ENCODE measurements at regions not wholly inside any gene's neighbourhood (a gene's known extent, or its start where the extent isn't known, plus 50 kb on each side); places are given as distances from the start of the nearest gene placed in this dataset.
A peak's percentile ranks its signal among the peaks of the same experiment; 100 is the strongest.
"Not testable (repeated sequence)": the region's sequence is repeated elsewhere in the genome, so short reads cannot be mapped to it uniquely, and the experiment has no call there.

DNA sequence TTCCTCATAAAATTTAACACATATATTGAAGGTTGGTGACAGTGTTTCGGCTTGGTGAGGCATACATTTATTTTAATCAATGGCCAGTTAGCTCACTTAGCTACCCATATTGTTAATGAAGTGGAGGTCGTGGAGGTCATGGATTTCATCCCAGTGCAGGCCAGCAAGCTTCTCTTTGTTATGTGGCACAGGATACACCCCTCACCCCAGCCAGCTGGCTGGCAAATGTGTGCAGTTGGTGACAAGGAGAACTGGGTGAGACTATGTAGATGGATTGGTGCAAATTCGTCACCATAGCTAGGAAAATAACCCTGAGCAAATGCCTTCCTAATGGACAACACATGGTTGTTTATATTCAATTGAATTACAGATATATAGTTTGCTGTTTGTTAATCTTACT is 50.5 kb upstream of the FOXP2 start:
- DNase-seq (ENCODE audit: low read depth) = no peak

DNA sequence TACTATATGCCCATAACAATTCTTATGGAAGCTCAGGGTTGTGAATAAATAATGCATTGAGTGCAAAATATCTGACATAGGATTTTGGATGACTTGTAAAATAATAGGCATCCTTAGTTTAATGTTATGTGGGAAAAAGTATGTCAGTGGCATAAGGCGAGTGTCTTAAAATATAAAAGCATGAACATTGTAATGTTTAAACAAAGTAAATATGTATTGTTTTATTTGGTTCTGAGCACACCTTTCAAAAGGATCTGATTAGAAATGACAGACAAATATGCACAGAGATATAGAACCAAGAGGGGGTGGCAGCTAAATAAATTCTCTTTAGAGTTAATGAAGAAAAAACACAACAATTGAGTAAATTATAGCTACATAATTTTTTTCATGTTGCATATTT is 51.3 kb upstream of the FOXP2 start:
- DNase-seq (ENCODE audit: low read depth) = no peak

DNA sequence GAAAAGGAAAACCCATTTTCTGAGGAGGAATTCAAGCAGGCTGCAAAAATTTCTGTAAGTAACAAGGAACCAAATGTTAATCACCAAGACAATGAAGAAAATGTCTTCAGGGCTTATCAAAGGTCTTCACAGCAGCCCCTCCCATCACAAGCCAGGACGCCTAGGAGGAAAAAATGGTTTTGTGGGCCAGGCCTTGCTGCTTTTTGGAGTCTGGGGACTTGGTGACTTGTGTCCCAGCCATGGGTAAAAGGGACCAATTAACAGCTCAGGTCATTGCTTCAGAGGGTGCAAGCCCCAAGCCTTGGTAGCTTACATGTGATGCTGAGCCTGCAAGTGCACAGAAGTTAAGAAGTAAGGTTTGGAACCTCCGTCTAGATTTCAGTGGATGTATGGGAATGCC is 55.7 kb upstream of the FOXP2 start:
- DNase-seq (ENCODE audit: low read depth) = no peak

DNA sequence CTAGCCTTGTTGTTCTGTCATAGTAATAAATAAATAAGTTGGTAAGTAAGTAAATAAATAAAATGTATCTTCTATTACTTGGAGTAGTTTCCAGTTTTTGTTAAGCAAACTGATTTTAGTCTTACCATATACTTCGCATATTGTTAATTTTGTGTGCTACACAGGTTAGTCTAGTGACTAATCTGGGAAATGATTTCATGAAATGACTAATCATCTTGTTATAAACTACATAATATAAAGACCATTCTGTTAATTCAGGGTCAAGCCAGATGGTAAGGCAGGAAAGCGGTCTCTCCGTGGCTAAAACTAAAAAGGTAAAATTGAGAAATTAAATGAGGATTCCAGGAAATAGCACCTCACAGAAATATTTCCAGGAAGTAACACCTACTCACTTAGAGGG is 58.5 kb upstream of the FOXP2 start:
- DNase-seq (ENCODE audit: low read depth) = no peak

DNA sequence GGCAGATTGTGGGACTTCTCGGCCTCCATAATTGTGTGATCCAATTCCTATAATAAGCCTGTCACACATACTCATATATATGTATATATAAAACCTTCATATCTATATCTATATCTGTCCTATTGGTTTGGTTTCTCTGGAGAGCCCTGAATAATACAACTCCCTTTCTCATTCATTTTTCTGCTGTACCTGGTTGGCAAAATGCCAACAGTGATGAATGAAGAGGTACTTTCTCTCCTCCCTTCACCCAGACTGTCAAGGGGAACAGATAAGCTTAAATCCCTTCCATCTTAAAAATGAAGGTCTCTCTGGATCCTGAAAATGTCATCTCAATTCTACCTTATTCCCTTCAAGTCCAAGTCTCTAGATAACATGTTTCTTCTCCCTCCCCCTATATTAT is 60.3 kb upstream of the FOXP2 start:
- no peak for DNase-seq (ENCODE audit: low read depth)

DNA sequence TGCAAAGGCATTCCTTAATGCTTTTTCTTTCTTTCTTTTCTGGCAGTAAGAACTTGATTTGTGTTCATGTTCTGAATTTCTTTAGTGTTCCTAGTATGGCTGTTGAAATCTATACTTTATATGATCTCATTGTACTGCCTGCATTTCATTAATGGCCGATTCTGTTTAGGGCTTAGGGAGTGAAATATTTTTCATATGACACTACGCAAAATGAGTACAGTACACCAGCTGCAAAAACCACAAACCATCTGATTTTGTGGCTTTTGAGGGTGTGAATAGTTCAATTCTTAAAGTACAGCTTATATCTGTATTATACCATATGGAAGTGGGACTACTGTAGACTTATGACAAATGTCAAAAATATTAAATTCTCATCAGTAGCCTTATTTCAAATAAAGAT is 69.1 kb upstream of the FOXP2 start:
- peak; percentile 25 for DNase-seq (ENCODE audit: low read depth)

DNA sequence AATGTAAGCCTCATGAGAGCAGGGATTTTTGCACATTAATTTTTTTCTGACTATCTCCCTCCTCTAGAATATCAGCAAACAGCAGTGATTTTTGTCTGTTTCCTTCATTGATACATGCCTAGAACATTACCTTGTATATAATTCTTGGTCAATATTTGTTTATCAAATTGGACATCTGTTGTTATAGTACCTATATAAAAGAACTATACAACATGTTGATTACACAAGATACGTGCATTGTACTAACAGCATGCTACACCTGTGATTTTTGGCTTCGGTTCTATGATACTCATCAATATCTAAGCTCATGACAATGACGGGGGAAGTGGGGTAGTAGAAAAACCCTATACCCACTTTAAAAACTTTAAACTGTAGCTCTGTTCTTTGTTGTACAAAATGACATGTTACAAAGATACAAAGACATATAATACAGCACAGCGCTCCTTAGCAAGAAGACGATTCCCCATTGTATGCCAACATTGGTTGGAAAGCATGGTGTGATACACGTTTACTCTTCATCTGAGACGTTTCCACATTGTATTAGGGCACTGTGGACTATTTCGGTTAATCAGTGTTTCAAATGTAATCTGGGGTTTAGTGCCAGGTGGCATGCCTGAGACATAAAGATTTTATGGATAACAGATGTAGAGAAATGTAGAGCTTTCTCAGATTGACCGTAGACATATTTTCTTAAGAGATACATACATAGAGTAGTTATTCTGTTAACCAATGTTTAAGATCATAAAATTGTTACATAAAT is 70.5 kb upstream of the FOXP2 start:
- DNase-seq (ENCODE audit: low read depth) = no peak

DNA sequence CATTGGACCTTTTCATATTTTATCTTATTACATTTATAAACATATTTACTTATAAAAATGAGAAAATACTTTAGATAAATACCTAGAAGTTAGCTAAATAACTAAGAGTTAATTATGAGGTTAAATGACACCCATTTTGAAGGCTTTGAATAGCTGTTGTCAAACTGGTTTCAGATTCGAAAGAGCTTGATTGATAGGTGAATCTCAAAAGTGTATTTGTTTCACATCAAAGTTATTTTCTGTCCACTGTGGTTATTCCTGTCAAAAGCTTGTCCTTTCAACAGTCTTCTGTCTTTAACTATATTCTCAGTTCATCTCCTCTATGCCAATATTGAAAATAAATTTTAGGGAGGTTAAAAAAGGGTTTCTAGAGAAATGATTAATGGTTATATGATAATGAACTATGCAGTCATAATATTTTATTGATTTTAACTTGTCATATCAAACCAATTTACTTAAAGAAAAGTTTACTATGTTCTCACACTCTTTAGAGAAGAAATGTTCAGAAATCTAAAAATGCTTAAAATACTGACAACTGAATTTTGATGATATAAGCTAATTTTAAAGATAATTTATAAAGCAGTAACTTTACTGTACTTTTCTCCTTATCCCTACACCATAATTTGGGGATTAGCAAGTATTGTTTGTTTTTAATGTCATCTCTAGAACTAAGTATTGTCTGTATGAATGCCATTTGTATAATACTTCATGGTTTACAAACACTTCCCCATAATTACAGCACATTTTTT is 72.0 kb upstream of the FOXP2 start:
- DNase-seq (ENCODE audit: low read depth) = no peak

DNA sequence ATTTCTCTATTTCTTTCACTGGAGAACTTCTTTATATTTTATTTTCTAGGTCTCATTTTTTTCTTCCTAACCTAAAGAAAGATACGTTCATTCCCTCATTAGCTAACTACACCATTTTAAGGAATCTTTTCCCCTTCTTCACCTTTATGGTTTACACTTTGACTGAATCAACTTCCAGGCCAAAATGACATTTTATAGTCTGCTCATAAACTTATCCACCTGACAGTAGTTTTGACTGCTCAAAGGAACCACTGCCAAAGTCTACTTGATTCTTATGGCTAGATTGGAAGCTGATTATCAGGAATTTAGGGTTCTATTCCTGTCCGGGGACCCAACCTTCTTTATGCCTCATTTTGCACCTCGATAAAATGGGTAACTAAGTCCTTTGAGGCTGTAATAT is 73.0 kb upstream of the FOXP2 start:
- no peak for DNase-seq (ENCODE audit: low read depth)

DNA sequence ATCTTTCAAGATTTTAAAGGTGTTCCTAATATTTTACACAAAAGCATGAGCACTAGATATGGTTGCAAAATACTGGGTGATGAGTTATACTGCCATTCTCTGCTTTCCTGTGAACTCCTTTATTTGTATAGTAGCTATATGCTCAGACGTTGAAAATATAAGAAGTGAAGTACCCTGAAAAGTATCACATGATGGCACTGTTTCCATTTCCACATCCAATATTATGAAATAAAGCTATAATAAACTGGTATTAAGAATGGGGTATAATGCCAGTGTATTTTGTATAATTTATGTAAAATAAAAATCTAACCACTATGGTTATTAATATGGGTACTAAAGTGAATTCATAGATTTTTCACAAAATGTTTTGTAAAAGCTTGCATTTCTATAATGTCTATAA is 79.6 kb upstream of the FOXP2 start:
- no peak for DNase-seq (ENCODE audit: low read depth)

DNA sequence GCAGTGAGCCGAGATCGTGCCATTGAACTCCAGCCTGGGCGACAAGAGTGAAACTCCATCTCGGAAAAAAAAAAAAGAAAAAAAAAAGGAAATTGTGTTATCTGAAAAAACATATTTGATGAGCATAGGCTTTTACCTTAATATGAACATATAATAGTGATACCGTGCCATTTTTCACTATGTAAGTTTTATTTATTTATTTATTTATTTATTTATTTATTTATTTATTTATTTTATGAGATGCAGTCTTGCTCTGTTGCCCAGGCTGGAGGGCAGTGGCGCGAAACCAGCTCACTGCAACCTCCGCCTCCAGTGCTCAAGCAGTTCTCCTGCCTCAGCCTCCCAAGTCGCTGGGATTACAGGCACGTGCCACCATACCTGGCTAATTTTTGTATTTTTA is 85.2 kb upstream of the FOXP2 start:
- not testable (repeated sequence) for DNase-seq (ENCODE audit: low read depth)

DNA sequence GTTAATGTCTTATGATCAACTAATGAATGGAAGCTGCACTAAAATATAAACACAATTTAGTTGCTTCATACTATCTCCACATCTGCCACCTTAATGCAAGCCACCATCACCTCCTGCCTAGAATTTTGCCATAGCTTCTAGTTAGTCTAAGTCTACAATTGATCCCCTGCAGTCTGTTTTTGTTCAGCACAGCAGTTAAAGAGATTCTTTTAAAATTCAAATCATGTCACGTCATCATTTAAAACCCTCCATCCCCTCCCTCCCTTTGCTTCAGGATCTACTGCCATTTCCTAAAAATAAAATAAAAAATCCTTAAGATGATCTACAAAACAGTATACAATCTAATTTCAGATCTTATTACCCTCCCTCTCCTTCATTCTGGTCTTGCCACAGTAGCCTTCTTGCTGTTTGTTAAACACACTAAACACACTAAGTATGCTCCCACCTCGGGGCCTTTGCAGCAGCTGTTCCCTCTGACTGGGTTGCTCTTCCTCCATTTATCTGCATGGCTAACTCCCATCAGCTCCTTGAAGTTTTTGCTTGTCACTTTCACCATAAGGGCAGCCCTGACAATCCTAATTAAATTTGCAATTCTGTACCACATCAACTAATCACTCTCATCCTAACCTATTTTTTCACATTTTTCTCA is 97.0 kb upstream of the FOXP2 start:
- no peak for DNase-seq (ENCODE audit: low read depth)

DNA sequence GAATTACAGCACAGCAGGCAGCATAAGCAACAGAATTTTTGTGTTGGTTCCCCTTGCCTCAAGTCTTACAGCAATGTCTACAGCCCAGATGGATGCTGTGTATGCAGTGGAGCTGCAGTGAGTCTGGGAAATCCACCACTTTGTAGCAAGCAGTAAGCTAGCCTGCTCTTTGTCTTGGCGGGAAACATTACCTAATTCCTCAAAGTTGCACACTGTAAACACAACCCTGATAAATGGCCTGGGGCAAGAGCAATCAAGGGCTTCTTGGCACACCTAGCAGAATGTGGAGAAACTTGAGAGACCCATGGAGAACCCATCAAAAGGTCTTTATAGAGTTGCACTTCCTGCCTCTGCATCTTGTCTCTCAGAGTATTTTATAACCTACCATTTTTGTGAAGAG is 102.0 kb upstream of the FOXP2 start:
- no peak for DNase-seq (ENCODE audit: low read depth)

DNA sequence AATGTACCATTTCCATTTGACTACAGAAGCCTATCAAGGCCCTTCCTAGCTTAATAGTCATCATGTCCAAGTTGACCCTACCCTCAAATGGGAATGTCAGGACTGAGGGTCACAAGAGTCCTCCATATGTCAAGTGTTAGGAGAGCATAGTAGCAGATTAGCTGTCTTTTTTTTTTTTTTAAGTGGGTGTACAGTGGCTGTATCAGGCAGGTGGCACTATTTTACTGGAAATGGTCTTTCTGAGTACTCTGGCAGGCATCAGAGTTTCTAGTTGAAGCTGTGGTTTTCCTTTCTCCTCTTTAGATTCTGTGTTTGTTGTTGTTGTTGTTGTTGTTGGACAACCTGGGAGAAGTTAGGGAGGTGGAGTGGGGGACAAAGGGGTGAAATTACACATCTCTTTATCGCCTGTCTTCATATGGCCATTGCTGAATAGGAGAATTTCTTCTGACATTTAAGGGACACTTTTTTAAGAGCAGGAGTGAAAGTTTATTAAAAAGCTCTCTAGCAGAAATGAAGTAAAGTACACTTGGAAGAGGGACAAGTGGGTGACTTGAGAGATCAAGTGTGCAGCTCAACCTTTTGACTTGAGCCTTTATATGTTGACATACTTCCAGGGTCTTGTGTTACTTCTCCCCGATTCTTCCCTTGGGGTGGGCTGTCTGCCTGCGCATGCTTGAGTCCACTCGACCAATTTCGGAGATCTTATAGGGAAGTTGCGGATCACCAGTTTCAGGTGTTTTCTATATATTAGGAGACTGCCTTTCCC is 104.1 kb upstream of the FOXP2 start:
- no peak for DNase-seq (ENCODE audit: low read depth)

DNA sequence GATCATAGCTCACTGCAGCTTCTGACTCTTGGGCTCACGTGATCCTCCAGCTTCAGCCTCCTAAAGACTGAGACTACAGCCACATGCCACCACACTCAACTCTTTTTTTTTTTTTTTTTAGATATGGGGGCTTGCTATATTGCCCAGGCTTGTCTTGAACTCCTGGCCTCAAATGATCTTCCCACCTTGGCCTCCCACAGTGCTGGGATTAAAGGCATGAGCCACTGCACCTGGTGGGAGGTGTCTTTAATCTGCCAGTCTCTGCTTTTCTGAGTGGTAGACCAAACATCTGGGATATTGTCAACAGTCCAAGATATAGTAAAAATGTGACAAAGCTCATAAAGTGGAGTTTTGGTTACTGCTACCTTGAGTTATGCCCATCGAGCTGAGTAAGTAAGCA is 104.9 kb upstream of the FOXP2 start:
- no peak for DNase-seq (ENCODE audit: low read depth)

DNA sequence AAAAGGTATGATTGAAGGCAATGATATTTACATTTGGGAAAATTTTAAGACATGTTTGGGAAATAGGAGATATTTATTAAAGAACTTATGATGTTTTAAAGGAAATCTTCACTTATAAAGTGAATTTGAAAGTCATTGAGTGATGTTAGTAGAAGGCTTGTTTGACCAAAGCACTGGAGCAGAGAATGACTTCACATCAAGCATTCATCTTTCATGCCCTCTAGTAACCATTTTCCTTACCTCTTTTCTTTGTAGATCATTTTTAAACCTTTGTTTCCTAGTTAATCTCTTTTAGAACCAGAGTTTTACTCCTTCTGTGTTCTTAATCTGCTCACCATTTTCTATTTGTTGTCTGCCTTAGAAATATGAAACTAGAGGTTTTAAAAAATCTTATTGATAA is 111.3 kb upstream of the FOXP2 start:
- DNase-seq (ENCODE audit: low read depth) = no peak

DNA sequence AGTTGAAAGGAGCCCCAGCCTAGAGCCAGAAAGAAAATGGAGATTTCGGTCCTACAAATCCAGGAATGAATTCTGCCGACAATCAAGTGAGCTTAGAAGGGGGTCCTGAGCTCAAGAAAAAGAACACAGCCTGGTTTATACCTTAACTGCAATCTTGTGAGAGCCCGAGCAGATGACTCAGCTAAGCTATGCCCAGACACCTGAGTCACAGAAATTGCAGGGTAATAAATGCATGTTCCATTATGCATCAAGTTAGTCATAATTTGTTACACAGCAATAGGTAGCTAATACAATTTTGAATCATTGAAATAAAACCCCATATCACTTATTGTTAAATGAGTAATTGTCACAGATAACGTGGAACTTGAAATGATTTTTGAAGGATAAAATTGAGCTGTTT is 111.8 kb upstream of the FOXP2 start:
- DNase-seq (ENCODE audit: low read depth) = no peak

DNA sequence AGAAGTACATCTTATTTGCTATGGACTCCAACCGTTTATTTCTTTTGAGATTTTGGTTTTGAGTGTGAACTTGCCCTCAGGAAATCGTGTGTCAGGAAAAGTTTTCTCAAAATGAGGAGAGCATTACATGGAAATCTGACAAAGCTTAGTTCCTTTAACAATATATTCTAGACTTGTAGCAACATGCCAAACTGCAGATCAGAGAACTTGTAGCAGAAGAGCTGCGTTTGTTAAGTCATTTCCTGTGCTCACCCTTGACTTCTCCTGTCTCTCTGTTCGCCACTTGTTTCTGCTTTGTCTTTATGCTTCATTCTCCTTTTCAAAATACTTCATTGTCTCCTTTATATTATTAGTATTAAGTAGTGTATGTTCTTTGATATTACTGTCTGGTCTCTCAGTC is 116.6 kb upstream of the FOXP2 start:
- DNase-seq (ENCODE audit: low read depth) = no peak

DNA sequence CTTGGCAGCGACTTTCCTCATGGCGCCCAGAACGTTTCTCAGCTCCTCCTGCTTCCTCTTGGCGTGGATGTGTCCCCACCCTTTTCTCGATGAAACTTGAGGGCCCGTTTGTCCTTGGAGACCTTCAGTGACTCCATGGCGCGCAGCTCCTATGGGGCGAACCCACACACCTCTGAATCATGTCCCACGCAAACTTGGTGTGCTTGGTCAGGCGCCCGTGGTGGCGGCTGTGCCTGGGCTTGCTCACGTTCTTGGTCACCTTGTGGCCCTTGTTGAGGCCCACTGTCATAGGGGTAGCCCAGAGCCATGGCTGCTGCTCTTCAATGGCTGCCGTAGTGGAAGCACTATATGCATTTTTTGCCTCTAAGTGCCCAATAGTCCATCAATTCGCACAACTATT is 117.5 kb upstream of the FOXP2 start:
- DNase-seq (ENCODE audit: low read depth) = no peak

DNA sequence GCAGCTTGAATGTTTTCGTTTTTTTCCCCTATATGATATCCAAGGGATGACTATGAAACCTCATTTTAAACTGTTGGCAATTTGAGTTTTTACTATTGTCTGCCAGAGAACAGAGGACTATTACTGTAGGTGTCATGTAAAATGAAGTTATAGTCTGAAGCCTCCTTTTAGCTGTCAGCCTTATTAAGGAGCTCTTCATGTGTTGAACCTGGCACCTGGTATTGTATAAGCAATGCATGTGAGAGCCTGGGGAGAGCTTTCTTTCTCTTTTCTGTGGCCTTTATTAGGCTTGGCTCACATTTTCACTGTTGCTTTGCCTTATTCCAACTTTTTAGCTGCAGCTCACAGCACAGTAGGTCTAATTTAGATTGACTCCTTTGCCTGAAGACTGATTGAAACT is 119.1 kb upstream of the FOXP2 start:
- no peak for DNase-seq (ENCODE audit: low read depth)

DNA sequence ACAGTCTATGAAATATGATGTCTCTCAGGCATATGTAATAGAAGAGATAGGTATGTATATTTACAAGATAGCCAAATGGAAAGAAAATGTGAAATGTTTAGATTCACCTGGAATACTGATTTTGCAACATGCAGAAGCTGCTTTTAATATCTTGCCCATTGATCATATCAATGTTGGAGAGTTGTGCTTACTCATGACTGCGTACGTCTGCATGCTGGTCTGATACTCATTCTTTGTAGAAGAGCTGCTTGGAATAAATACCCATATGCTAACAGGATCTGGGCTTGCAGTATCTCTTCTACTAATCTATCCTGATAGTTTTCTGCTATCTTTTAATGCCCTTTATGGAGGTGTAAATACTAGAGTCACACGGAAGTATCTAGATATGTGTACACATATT is 120.6 kb upstream of the FOXP2 start:
- no peak for DNase-seq (ENCODE audit: low read depth)

DNA sequence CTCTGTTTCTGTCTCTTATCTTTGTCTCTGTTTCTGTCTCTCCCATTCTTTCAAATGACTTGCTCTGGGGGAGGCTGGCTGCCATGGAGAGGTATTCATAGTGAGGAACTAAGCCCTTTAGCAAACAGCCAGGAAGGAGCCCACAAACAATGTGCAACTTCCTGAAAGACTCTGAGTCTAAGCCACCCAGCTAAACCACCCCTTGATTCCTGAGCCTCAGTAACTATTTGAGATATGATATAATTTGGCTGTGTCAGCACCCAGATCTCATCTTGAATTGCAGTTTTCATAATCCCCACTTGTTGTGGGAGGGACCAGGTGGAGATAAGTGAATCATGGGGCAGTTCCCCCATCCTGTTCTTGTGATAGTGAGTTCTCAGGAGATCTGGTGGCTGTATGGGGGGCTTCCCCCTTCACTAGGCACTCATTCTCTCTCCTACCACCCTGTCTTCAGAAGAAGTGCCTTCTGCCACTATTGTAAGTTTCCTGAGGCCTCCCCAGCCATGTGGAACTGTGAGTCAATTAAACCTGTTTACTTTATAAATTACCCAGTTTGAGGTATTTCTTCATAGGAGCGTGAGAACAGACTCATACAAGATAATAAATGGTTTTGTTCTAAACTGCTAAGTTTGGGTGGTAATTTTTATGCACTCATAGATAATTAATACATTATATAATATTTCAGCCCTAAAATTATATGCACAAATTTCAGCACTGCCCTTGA is 121.2 kb upstream of the FOXP2 start:
- peak; percentile 77 for DNase-seq (ENCODE audit: low read depth)
